ENCODE measurements at regions not wholly inside any gene's neighbourhood (a gene's known extent, or its start where the extent isn't known, plus 50 kb on each side); places are given as distances from the start of the nearest gene placed in this dataset.

GRCh38 chr12:97923546-97923945 is 460.9 kb downstream of the RMST start:
- DNase-seq (ENCODE audit: low read depth in 2 of 2): no peak

DNA sequence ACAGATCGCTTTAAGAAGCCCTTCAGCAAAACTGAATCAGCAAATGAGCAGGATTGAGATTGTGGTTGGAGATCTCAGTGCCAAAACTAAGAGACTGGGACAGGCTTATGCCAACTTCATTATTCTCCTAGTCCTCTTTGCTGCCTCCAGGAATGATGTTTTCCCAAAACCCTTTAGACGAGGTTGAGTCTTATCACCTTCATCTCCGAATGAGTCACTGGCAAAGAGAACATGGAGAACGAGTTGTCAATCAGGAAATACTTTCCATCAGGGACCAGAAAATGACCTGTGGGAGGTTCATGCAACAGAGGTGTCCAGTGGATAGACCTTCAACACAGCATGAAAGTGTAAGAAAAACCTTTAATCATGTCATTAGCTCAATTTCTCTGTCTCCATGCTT is 461.5 kb downstream of the RMST start:
- DNase-seq (ENCODE audit: low read depth in 2 of 2): no peak

DNA sequence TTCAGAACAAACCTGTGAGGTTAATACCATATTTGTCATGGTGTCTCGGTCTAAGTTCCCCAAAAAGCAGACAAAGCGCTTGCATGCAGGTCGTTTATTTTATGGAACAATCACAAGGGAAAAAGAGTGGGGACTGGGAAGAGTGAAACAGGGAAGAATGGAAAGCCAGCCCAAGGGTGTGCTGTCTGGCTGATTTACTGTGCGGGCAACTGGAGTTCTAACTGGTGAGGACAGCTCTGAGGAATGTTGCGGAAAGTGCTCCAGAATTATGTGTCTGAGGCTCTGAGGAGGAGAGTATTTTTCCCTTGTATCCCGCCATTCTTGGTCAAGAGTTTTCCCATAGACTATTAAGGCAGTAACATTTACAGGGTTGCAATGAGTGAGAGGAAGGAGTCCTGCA is 465.4 kb downstream of the RMST start:
- DNase-seq (ENCODE audit: low read depth in 2 of 2): no peak

GRCh38 chr12:97936165-97936564 is 473.6 kb downstream of the RMST start:
- no peak for DNase-seq (ENCODE audit: low read depth in 2 of 2)

DNA sequence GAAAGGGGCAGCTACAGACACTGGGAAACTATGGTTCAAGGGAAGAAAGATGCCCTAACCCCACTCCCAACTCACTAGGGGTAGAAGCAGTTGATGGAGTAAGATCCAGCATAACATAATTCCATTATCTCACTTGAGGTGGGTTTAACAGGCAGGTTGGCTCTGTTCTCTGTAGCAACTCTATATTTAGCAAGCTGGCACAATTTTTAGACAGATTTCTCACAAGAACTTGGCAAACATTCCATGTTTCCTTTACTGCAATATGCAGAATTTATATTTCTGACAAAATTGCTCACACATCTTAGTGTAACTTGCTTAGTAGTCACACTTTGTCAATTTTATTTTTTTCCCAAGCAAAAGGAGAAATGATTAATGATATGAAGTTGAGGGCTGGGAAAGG is 475.4 kb downstream of the RMST start:
- no peak for DNase-seq (ENCODE audit: low read depth in 2 of 2)

- DNase-seq (ENCODE audit: low read depth in 2 of 2): no peak
These were observed 476.6 kb downstream of the RMST start for GRCh38 chr12:97939156-97939555.

DNA sequence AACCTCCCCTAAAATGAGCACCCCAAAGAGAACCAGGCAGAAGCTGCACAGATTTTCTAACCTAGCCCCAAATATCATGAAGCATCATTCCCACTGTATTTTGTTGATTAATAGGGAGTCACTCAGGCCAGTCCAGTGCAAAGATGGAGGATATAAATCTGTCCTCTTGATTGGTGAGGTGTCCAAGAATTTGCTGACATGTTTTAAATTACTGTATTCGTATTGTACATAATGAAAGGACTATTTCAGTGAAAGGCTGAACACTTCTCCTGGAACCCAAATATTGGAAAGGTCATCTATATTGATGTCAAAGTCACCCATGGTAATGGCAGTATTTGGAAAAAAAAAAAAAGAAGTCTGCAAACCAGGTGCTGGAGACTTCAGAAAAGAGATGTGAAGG is 477.5 kb downstream of the RMST start:
- DNase-seq (ENCODE audit: low read depth in 2 of 2): no peak

- no peak for DNase-seq (ENCODE audit: low read depth in 2 of 2)
These were observed 478.0 kb downstream of the RMST start for GRCh38 chr12:97940629-97941028.

DNA sequence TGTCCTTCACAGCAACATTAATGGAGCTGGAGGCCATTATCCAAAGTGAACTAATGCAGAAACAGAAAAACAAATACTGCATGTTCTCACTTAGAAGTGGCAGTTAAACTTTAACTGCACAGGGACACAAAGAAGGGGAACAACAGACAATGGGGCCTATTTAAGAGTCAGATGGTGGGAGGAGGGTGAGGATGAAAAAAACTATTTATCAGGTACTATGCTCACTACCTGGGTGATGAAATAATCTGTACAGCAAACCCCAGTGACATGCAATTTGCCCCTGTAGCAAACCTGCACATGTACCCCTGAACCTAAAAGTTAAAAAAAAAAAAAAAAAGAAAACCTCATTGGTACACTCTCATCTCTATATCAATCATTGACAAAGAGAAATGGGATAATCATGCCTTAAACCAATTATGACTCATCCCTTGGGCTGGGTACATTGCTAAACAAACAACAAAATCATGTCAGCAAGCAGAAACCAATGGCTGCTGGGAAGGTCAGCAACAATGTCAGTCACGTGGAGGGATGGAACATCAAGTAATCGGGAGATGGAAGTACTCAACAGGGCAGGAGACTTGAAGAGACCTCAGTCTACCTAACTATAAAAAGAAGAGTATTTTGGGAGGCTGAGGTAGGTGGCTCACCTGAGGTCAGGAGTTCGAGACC is 479.2 kb downstream of the RMST start:
- no peak for DNase-seq (ENCODE audit: low read depth in 2 of 2)

- no peak for DNase-seq (ENCODE audit: low read depth in 2 of 2)
These were observed 480.8 kb downstream of the RMST start for GRCh38 chr12:97943359-97943758.

GRCh38 chr12:97944576-97944975 is 482.0 kb downstream of the RMST start:
- DNase-seq (ENCODE audit: low read depth in 2 of 2): no peak

DNA sequence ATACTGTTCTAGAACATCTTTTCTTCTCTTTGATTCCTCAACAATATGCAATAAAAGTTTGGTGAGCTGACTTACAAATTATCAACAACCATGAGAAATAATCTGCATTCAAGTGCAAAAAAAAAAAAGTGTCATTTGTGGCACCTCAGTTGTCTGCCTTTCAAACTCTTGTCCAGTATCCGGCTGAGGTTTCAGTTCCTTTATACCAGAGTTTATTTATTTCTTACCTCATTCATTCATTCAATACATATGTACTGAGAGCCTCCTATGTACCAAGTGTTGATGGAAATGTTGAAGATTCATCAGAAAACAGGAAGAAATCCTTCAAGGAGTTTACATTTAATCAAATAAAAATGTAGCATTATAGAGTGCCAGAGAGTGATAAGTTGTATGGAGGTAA is 484.1 kb downstream of the RMST start:
- DNase-seq (ENCODE audit: low read depth in 2 of 2): no peak

DNA sequence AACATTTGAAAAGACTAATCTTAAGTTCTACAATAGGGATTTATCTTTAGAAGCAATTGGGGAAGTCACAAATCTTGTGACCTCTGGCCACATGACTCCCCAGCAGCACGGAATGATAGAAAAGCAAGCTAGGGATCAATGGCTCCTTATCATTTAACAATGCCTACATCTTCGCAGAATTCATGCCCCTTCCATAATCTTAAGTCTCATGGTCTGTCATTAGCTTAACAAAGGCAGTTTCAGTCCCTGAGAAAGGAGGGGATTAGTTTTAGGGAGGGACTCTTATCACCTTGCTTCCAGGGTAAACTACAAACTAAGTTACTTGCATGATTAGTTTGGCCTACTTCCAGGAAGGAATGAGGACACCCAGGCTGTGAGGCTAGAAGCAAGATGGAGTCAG is 486.0 kb downstream of the RMST start:
- DNase-seq (ENCODE audit: low read depth in 2 of 2): no peak

DNA sequence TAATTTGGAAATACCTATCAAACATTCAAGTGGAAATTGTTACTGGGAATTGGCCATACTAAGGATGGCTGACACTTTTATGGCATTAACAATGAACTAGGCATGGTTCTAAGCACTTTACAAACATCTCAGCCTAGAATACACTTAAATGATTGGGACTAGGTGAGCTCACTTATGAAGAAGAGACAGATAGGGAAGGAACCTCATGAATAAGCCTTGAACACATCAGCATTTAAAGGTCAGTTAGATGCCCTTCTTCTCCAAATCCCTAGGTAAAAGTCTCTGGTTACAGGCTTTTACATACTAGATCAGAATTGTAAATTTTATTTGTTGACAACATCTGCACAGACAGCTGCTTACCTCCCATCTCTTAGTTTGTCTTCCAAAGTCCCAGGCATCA is 488.6 kb downstream of the RMST start:
- no peak for DNase-seq (ENCODE audit: low read depth in 2 of 2)

- DNase-seq (ENCODE audit: low read depth in 2 of 2): no peak
These were observed 489.1 kb downstream of the RMST start for GRCh38 chr12:97951717-97952116.

GRCh38 chr12:97957109-97957508 is 494.5 kb downstream of the RMST start:
- no peak for DNase-seq (ENCODE audit: low read depth in 2 of 2)

DNA sequence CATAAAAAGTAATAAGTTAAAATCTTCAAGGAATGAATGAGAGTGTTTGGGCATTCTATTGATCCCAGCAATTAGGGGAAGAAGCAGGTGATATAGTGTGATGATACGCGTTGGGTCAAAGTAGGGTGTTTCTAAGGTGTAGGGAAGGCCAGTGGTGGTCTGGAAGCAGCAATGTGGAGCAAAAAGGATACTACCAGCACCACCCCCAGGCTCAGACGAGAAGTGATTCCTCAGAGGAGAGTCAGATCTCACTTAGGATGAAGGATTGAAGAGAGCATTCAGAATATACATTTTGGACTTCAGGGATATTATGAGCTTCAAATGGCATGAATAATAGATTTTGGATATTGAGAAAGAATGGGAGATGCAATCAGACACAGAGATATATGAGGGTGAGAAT is 497.6 kb downstream of the RMST start:
- no peak for DNase-seq (ENCODE audit: low read depth in 2 of 2)

DNA sequence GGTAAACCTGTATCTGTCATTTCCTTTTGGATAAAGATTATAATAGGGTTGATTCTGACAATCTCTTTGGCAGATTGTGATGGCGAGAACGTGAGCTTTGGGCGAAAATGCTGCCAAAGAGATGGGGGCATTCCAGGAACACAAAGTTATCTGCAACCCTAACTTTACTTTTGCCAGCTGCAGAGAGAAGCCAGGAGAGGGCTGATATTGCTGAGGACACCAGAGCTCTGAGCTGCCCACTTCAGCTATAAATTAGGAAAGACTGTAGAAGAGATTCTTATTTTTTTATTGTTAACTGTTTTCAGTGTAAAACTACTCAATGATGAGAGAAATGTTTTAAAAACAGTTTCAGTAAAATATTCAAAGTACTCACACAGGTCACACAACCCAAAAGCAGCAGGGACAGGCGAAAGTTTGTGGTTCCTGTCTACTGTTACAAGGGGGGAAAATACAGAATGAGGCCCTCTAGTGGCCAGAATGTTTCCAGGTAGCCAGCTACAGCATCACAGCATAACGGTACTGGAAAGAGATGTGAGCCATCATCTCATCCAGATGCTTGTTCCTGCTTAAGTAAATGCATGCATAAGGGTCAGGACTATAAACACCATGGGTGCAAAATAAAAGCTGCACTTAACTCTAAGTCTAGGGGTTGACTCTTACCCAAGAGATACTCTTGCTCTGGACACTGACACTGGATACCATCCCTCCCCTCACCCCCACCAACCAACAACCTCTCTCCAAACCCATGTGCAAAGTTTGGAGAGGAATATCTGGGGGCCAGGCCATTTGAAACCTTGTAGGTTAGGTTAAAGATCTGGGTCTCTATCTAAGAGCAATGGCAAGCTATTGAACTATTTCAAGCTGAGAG is 498.4 kb downstream of the RMST start:
- no peak for DNase-seq (ENCODE audit: low read depth in 2 of 2)

GRCh38 chr12:97967831-97968230 is 505.2 kb downstream of the RMST start:
- no peak for DNase-seq (ENCODE audit: low read depth in 2 of 2)

DNA sequence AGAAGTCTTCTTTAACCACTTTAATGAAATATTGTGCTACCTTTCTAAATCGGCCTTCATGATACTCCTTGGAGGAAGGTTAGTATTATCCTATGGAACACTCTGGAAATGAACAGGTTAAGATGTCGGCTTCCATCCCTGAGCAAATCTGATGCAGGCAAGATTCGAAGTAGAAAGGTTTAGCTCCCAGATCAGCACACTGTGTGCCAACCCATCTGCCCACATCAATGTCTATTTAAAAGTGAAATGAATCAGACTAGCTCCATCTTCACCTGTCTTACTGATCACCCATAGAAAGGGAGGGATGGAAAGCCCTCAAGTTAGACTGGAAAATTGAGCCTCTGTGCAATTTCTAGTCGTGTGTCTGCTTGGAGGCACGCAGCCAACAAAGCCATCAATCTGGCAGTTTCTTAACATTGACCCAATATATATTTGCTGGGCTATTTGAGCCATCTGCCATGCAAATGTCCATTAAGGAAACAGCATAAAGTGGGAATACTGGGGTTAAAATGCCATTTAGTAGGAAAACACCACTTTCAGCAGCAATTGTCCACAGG is 506.1 kb downstream of the RMST start:
- DNase-seq (ENCODE audit: low read depth in 2 of 2): no peak

DNA sequence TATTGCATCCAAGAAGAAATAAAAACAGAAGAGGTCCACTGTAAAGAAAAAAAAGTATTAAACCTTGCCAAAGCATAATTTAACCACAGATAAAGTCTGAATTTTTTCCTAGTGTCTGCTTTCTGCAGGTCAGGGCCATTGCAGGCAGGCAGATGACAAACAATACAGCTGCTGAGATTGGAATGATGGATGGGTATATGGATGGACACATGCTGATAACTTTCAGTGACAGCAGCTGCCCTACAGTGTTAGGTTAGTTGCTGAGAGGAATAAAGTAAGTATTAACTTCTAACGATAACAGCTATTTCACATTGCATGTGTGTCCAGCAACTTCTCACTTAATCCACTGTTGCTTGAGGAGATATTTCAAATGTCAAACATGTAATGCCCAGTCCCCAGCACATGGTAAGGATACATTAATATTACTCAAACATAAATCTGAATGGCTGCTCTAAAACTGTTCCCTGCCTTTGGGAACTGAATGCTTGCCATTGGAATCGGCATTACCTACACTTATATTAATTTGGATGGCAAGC is 515.3 kb downstream of the RMST start:
- no peak for DNase-seq (ENCODE audit: low read depth in 2 of 2)

DNA sequence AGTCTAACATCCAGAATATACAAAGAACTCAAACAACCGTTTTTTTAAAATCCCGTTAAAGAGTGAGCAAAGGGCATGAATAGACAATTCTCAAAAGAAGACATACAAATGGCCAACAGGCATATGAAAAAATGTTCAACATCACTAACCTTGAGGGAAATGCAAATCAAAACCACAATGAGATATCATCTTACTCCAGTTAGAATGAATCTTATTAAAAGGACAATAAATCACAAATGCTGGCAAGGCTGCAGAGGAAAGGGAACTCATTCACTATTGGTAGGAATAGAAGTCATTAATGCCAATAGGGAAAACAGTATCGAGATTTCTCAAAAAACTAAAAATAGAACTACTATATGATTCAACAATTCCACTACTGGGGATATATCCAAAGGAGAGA is 520.1 kb downstream of the RMST start:
- DNase-seq (ENCODE audit: low read depth in 2 of 2): no peak

DNA sequence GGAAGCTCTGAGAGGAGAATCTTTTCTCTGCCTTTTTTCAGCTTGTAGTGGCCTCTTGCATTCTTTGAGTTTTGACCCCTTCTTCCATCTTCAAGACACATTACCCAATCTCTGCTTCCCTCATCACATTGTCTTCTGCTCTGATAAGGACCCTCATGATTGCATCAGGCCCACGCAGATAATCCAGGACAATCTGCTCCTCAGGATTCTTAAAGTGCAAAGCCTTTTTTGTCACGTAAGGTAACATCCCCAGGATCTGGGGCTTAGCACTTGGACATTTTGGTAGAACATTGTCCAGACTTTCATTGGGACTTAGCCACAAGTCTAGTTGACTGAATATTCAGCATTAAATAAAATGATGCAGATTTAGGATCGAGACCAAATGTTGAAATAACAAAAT is 521.2 kb downstream of the RMST start:
- no peak for DNase-seq (ENCODE audit: low read depth in 2 of 2)
